HG02759 (cell line): ENCODE measurements at regions not wholly inside any gene's neighbourhood (a gene's known extent, or its start where the extent isn't known, plus 50 kb on each side); places are given as distances from the start of the nearest gene placed in this dataset.

Experiments
- ATAC-seq: cut with Tn5 transposase; IDR thresholded peaks from one replicate; pipeline ENCODE4 v1.9.1; 2021; ENCODE audit warnings: mild to moderate bottlenecking, moderate library complexity; ENCODE audit not compliant: unreplicated experiment

DNA sequence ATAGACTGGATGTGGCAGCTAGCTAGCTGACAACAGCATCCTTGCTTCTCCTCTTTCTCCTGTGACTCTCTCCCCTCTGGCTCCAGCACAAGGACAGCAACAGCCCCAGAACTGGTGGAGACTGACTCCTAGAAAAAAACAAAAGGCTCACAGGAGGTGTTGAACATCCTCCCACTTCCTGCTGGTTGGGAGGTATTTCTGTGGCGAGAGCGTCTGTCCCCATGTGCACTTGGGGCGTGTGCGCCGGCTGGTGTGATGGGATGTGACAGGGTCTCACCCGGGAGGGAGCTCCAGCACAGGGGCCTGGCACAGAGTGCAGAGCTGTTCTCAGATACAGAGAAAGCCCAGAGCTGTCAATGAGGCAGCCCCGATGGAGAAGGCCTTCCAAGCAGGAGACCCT, 107.2 kb upstream of the E2F8 start:
- ATAC-seq = no peak

DNA sequence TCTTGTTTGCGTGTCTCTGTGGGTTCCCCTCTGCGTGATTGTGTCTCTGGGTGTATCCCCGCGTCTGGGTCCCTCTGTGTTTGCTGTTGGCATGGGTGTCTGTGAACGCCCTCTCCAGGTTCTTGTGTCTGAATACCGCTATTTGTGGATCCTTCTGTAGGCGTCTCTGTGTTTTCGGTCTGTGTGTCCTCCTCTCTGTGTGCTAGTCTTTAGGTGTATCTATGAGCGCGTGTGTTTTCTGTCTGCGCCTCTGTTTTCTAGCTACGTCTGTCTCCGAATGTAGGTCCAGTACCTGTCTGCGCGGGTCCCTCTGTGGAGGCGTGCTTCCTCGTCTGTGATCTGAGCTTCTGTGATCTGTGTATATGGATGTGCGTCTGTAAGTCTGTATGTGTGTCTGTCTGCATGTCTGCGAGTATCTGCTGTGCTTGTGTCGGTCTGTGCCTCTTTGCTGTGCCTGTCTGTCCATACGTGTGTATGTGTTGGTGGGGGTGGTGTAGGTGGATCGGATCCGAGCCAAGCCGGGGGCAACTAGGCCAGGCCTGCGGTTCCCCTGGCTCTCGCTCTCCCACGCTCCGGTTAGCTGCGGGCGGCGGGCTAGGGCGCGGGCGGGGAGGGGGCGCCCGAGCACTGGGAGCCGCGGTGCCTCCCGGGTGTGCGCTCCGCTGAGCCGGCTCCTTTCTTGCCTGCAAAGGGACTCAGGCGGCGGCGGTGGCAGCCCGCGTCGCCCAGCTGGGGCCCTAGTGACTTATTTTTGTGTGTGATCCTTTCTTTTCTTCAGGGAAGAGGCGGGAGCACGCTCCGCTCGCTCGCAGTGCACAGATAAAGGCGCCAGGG, 105.3 kb upstream of the E2F8 start:
- ATAC-seq = peak; percentile 42

DNA sequence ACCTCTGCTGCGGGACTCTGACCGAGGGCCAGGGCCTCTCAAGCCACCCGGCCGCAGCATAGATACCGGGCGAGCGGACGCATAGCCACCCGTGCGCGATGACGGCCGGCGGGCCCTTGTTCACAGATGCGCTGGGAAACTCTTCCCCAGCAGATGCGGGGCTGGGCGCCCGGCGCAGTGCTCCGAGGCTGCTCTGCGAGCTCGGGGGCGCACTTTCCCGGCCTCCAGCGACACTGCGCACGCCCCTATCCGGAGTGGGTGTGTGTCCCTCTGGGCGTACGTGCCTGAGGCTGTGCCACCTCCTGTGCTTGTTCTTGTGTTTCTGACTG, 104.7 kb upstream of the E2F8 start:
- peak; percentile 35 for ATAC-seq

- ATAC-seq = peak; percentile 61
These were observed 104.1 kb upstream of the E2F8 start for GRCh38 chr11:19344661-19345518.

- ATAC-seq = no peak
These were observed 101.3 kb upstream of the E2F8 start for GRCh38 chr11:19342036-19342435.

- ATAC-seq = no peak
These were observed 97.6 kb upstream of the E2F8 start for GRCh38 chr11:19338375-19338774.

GRCh38 chr11:19337779-19338178, 97.0 kb upstream of the E2F8 start:
- ATAC-seq = no peak

DNA sequence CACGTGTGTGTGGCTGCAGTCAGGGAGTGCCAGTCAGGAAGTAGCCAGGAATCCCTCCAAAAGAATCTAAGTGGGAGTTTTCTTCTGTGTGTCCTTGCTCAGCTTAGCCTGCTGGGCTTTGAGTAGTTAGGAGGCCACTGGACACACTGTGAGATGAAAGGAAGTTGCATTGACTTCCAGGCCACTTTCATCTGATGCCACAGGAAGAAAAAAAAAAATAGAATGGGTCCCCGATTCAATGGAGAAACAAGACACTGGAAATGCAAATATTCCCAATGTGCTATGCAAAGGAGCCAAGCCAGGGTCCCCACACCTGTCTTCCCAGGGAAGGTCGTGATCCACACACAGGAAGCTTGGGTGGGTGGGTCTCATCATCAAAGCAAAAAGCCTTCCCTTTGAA, 95.6 kb upstream of the E2F8 start:
- ATAC-seq = no peak

DNA sequence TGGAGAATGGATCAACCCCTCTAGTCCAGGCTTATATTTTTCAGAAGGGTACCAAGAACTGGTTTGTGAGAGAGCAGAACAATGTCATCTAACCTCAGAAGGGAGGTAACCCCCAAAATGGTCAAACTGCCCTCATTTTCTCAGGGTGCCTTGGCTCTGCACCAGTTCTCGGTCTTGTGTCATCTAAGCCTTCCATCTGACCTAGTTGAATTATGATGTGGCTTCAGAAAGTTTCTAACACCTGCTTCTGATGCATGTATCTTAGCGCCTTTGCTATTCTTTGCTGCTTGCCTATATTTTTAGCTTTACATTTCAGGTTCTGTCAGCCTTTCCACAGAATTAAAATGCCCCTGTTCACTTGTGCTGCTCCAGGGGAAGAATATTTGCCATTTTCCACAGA, 91.7 kb upstream of the E2F8 start:
- ATAC-seq = peak; percentile 73

GRCh38 chr11:19330416-19330815, 89.7 kb upstream of the E2F8 start:
- ATAC-seq = no peak

DNA sequence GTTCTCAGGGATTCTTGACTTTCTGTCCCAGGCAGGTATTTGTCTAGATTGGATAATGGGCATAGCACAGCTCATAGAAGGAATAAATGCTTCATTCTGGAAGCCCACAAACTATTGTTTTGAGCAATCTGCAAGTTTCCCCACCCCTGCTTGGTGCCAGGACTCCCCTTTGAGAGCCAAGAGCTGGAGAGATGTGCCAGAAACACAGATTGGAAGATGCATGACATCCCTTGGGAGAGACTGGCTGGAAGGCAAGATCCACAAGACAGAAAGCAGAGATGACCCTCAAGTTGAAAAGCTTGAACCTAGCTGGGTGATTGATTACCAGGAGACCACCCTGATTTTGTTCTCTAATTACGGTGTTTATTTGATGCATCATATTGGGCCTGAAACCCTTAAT, 89.2 kb upstream of the E2F8 start:
- no peak for ATAC-seq

DNA sequence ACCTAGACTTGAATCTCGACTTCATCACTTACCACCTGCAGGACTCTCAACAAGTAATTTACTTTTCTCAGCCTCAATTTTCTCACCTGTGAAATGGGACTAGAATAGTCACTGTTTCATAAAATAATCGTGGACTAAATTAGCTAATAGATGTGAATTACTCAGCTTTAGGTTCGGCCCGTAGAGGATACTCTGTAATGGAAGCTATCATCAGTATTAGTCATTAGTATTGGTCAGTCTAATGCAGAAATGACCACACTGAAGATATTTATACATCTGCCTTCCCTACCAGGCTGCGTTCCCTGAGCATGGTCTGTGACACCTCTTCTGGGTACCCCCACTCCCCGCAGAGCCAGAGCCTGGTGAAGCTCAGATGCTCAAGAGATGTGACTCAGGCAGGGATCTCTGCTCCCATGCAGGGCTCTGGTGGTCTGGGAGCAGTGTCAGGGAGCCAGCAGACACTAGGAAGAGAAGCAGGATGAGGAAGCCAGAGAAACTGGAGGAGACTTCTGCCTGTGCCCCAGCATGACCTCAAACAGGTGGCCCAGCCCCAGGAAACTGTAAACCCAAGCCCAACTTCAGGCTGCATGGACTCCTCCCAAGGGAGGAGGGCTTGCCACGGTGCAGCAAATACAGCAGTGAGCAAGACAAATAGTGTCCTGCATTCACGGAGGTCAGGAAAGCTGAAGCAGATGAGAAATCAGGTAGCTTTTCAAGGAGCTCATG, 88.0 kb upstream of the E2F8 start:
- no peak for ATAC-seq

- no peak for ATAC-seq
These were observed 86.5 kb upstream of the E2F8 start for GRCh38 chr11:19327280-19327679.

DNA sequence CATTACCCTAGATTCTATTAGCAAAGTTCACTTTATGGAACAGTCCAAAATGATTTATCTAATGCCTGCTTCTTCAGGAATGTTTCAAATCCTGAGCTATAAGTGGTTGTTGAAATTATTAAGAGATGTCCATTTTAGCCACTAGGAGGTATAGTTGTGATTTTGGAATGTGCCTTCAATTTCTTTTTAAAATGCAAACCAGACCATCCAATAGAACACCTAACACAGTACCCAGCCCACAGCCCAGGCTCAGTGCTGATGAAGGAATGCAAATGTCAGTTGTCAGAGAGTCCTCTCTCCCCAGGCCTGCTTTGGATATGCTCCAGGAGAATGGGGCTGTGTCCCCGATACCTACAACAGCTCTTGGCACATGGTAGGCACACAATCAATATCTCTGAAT, 85.8 kb upstream of the E2F8 start:
- no peak for ATAC-seq

DNA sequence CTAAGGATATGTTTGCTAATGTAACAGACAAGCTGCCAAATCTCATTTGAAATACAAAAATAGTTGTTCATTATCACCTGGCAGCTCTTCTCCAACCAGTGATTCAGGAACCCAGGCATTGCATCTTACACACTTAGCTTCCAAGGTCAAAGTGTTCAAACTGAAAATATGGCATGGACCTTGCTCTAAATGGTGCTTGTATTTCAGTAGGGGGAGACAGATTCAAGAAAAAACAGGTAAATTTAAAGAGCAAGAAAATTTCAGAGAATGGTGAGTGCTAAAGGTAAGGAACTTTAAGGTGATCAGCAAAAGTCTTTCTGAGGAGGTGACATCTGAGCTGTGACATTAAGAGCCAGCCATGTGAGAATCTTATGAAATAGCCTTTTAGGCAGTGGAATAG, 82.8 kb upstream of the E2F8 start:
- ATAC-seq = no peak

DNA sequence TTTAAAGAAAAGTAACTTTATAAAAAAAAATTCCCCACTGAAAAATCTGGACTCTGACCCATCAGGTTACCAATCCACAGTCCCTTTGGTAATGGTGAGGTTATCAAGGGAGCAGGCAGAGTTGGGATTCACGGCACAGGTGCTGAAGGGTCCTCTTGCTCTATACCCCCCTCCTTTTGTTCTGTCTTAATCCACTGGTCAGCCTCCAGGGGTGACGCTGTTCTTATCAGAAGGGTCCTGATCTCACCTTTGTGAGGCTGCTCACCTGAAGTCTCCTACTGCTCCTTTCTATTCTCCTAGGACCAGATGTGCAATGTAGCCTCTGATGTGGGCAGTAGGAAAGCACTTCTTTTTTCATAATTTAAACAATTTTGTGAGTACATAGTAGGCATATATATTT, 80.6 kb upstream of the E2F8 start:
- ATAC-seq = no peak

- no peak for ATAC-seq
These were observed 80.1 kb upstream of the E2F8 start for GRCh38 chr11:19320827-19321226.

GRCh38 chr11:19316434-19316833, 75.7 kb upstream of the E2F8 start:
- ATAC-seq = no peak

DNA sequence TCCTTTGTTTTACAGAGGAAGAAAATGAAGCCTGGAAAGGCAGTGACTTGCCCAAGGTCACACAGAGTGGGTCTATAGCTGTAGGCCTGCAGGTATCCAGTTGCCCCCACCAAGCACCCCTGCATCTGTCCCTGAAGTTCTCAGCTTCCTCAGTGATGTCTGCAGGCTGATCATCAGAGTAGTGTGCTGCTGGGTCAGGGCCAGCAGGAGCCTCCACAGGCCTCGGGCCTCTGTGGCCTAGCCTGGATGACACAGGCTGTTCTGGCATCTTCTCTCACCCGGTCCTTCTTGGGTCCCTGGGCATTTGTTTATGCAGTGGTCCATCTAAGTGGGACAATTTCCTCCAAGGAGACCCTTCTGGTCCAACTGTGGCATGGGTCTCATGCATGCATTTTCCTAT, 74.8 kb upstream of the E2F8 start:
- ATAC-seq = no peak

GRCh38 chr11:19313140-19313539, 72.4 kb upstream of the E2F8 start:
- no peak for ATAC-seq

DNA sequence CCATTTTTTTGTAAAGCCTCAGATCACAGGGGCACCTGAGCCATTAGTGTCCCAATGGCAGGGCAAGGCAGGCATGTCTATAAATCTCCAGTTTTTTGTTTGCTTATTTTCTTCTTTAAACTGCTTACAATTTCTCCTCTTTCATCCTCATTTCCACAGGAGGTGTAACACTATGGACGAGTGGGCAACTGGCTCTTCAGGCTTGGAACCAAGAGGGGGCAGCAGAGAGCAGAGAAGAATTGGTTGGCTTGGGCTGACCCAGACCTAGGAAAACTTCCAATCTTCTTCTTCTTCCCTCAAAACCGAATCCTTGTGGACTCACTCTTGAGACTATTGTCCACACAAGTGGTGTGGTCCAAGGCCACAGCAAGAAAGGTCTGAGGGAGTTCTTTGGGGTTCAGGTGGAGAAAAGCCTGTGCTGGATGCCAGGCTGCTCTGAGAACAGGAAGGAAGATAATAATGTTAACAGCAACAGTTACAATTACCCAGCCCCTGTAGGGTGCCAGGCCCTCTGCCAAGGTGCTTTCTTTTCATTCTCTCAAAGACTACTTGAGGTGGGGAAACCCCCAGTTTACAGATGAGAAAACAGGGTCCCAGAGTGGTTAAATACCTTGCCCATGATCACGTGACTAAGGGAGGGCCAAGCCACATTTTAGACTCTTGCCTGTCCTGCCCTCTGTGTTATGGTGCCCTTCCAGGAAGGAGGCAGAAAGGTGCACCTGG, 70.7 kb upstream of the E2F8 start:
- ATAC-seq = peak; percentile 69
